ENCODE measurements at regions not wholly inside any gene's neighbourhood (a gene's known extent, or its start where the extent isn't known, plus 50 kb on each side); places are given as distances from the start of the nearest gene placed in this dataset.

- no peak for TF ChIP-seq CTCF (IDR thresholded peaks at IDR 0.05)
- no peak for TF ChIP-seq POLR2A (IDR thresholded peaks at IDR 0.05)
These were observed 74.1 kb upstream of the PIK3R1 start for GRCh38 chr5:68141494-68141893.

Measured in uterus (tissue), 2 donors.